ENCODE measurements at regions not wholly inside any gene's neighbourhood (a gene's known extent, or its start where the extent isn't known, plus 50 kb on each side); places are given as distances from the start of the nearest gene placed in this dataset.

- peak overlapping the region; percentile 69 for H3K4me3 ChIP-seq (ENCODE audit: low read depth, low read length)
- DNase-seq (ENCODE audit: low read depth): peak; percentile 59
- TF ChIP-seq, protein P1, sequence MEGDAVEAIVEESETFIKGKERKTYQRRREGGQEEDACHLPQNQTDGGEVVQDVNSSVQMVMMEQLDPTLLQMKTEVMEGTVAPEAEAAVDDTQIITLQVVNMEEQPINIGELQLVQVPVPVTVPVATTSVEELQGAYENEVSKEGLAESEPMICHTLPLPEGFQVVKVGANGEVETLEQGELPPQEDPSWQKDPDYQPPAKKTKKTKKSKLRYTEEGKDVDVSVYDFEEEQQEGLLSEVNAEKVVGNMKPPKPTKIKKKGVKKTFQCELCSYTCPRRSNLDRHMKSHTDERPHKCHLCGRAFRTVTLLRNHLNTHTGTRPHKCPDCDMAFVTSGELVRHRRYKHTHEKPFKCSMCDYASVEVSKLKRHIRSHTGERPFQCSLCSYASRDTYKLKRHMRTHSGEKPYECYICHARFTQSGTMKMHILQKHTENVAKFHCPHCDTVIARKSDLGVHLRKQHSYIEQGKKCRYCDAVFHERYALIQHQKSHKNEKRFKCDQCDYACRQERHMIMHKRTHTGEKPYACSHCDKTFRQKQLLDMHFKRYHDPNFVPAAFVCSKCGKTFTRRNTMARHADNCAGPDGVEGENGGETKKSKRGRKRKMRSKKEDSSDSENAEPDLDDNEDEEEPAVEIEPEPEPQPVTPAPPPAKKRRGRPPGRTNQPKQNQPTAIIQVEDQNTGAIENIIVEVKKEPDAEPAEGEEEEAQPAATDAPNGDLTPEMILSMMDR (IDR thresholded peaks at IDR 0.05; ENCODE audit: insufficient read depth, low read depth, low read length, missing control alignments): no peak
These were observed 54.3 kb upstream of the TRERF1 start for GRCh38 chr6:42506070-42506469.

DNA sequence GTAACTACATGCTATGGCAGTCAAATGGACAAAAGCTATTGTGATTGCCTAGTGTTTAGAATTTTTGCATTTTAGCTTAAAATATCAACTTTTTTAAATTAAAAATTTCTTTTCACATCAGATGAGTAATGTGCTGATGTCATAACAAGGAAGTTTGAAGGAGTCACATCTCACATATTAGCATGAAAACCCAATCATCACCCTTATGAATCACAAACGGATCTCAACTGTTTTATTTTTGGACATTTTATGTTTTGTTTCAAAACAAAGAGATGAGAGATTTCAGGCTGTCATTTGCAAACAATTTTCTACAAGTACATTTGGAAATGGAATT is 53.6 kb upstream of the TRERF1 start:
- peak overlapping the region; percentile 69 for H3K4me3 ChIP-seq (ENCODE audit: low read depth, low read length)
- TF ChIP-seq, protein P1 (IDR thresholded peaks at IDR 0.05; ENCODE audit: insufficient read depth, low read depth, low read length, missing control alignments): no peak
- peak; percentile 61 for DNase-seq (ENCODE audit: low read depth)

- TF ChIP-seq, protein P1 (IDR thresholded peaks at IDR 0.05; ENCODE audit: insufficient read depth, low read depth, low read length, missing control alignments): no peak
- DNase-seq (ENCODE audit: low read depth): peak; percentile 70
These were observed 52.2 kb upstream of the TRERF1 start for GRCh38 chr6:42503894-42504293.

DNA sequence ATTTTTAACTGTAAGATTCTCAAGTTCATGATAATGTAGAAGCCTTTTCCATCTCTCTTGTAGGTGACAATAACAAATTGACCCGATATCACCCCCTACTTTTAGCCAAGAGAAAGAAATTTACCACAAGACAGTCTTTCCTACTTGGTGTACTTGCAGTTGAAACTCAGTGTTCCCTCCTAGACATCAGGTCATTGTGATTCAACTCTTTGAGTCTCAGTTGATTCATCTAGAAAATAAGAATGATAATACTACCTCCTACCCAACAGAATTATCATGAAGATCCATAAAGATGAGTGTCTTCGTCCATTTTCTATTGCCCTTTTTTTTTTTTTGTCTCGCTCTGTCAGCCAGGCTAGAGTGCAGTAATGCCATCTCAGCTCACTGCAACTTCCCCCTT is 51.3 kb upstream of the TRERF1 start:
- no peak overlapping the region for H3K4me3 ChIP-seq (ENCODE audit: low read depth, low read length)
- TF ChIP-seq, protein P1 (IDR thresholded peaks at IDR 0.05; ENCODE audit: insufficient read depth, low read depth, low read length, missing control alignments): no peak

More at GRCh38 chr6:42503894-42504293, 52.2 kb upstream of the TRERF1 start:
- peak overlapping the region; percentile 58; the same call in 1 of the 2 replicates for H3K4me3 ChIP-seq (ENCODE audit: low read depth, low read length)

DNA sequence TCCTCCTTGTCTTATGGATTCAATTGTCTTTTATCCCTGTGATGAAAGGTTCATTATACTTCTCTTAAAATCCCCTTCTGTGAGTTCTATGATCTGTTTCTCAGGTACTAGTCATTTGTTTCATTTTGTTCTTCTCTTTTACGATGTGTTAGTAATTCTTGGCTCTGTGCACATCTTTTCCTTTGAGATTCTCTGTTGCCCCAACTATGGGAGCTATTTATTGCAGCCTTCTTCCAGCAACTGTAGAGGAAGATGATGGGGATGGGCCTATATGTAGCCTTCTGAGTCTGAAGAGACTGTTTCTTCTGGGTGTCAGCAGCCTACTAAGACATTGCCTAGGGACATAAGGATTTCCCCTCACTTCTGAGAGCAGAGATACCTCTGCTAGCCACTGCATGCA is 50.4 kb upstream of the TRERF1 start:
- no peak overlapping the region for H3K4me3 ChIP-seq (ENCODE audit: low read depth, low read length)
- no peak for DNase-seq (ENCODE audit: low read depth)
- TF ChIP-seq, protein P1 (IDR thresholded peaks at IDR 0.05; ENCODE audit: insufficient read depth, low read depth, low read length, missing control alignments): no peak

More for the DNA sequence above, 51.3 kb upstream of the TRERF1 start:
- no peak for DNase-seq (ENCODE audit: low read depth)

All from GM12865 (cell line).